HepG2 (cell line): ENCODE measurements at regions not wholly inside any gene's neighbourhood (a gene's known extent, or its start where the extent isn't known, plus 50 kb on each side); places are given as distances from the start of the nearest gene placed in this dataset.

ENCODE experiments used
- ATAC-seq: fragments of 200-7000 bp; cut with Tn5 transposase; 3 replicates; pipeline ENCODE4 v1.9.1; 2020; ENCODE audit warnings: mild to moderate bottlenecking, moderate library complexity
- BruUV-seq: library from RNA; stranded (reverse); fragments of 400-500 nt; replicated peaks from 2 replicates; lab custom pipeline; 2021; lab: Mats Ljungman, UMichigan
- CTCF ChIA-PET: fragments of 300-600 bp; formaldehyde crosslinking; extraction: SDS; loops from one replicate; lab custom pipeline; 2021; ENCODE audit warnings: low total read pairs, inconsistent platforms, low intra/inter-chr PET ratio; lab: Yijun Ruan, JAX
- POLR2A ChIA-PET: fragments of 350-600 bp; sonication (Branson Sonifier 250); formaldehyde crosslinking; loops from one replicate; lab custom pipeline; 2020; ENCODE audit warnings: antibody characterized with exemption, inconsistent platforms; lab: Yijun Ruan, JAX
- DNase-seq: peaks from one replicate; pipeline ENCODE4 v3.0.0-alpha.2; 2015; ENCODE audit warnings: low spot score
- FAIRE-seq: peaks from 3 replicates; lab custom pipeline; 2011; peaks lifted over from hg19 to GRCh38; lab: Jason Lieb, UNC
- H2AFZ ChIP-seq: one replicate; pipeline ENCODE4 v1.6.1; 2011; ENCODE audit warnings: low read length, inconsistent platforms
- H3K27ac ChIP-seq: fragments of 300-600 bp; 3 replicates; pipeline ENCODE4 v1.8.0; 2011; ENCODE audit warnings: mixed run types, mild to moderate bottlenecking, mixed read lengths, low read length, inconsistent platforms; ENCODE audit not compliant: insufficient read depth; ENCODE audit errors: extremely low read length
- H3K27me3 ChIP-seq, 2 experiments: fragments of 200-600 bp in 1 of 2; 2 replicates in 1 of 2; 3 replicates in 1 of 2; pipeline versions ENCODE4 v1.6.0 to v1.8.0; 2011; ENCODE audit warnings: low read length in 2 of 2, mild to moderate bottlenecking in 2 of 2, moderate library complexity in 2 of 2, inconsistent platforms in 1 of 2; ENCODE audit not compliant: insufficient read depth in 2 of 2, control insufficient read depth in 1 of 2
- H3K36me3 ChIP-seq, 2 experiments: fragments of 200-600 bp in 1 of 2; replicated peaks in 1 of 2; 2 replicates in 1 of 2; 3 replicates in 1 of 2; pipeline versions ENCODE4 v1.5.1 to v1.8.0; 2011; ENCODE audit warnings: low read length in 2 of 2, inconsistent platforms in 1 of 2; ENCODE audit not compliant: insufficient read depth in 2 of 2, control insufficient read depth in 1 of 2
- H3K4me1 ChIP-seq: 2 replicates; pipeline ENCODE4 v1.5.1; 2012; ENCODE audit warnings: low read length, inconsistent platforms; ENCODE audit not compliant: insufficient read depth
- H3K4me2 ChIP-seq: 2 replicates; pipeline ENCODE4 v1.6.0; 2011; ENCODE audit warnings: low read depth, low read length, inconsistent platforms
- H3K4me3 ChIP-seq, 3 experiments: fragments of 200-600 bp in 1 of 3; sonication (generic), shearing (Covaris generic) in 1 of 3; replicated peaks in 1 of 3; 2 replicates each; pipeline ENCODE4 v1.5.1; 2011 to 2016; ENCODE audit warnings: low read length in 3 of 3, inconsistent platforms in 2 of 3, low read depth in 2 of 3, mild to moderate bottlenecking in 2 of 3, control low read depth in 1 of 3, mixed read lengths in 1 of 3; ENCODE audit not compliant: insufficient read depth in 1 of 3
- H3K79me2 ChIP-seq: one replicate; pipeline ENCODE4 v1.6.1; 2011; ENCODE audit warnings: low read length, inconsistent platforms; ENCODE audit not compliant: insufficient read depth
- H3K9ac ChIP-seq: 2 replicates; pipeline ENCODE4 v1.6.0; 2011; ENCODE audit warnings: mild to moderate bottlenecking, low read depth, low read length, inconsistent platforms; ENCODE audit not compliant: insufficient read depth
- H3K9me3 ChIP-seq: 2 replicates; pipeline ENCODE4 v1.5.1; 2012; ENCODE audit warnings: mild to moderate bottlenecking, low read length
- H4K20me1 ChIP-seq: 2 replicates; pipeline ENCODE4 v1.6.0; 2011; ENCODE audit warnings: inconsistent platforms, mild to moderate bottlenecking, low read length, moderate library complexity; ENCODE audit not compliant: insufficient read depth
- CCDC6 ChIP-seq: sonication (generic); formaldehyde crosslinking; IDR thresholded peaks from 2 replicates; pipeline ENCODE4 v1.8.1; 2022; ENCODE audit warnings: mild to moderate bottlenecking, missing genetic modification reagents, moderate library complexity
- JUN ChIP-seq: sonication (generic); formaldehyde crosslinking; IDR thresholded peaks from 2 replicates; pipeline ENCODE4 v1.4.0; 2020; ENCODE audit warnings: mild to moderate bottlenecking, missing genetic modification reagents
- MAZ ChIP-seq, 2 experiments: sonication (generic) in 1 of 2; formaldehyde crosslinking in 1 of 2; IDR thresholded peaks; 2 replicates each; pipeline versions ENCODE4 v1.5.0 to v1.6.1; 2012 to 2020; ENCODE audit warnings: low read depth in 2 of 2, mild to moderate bottlenecking in 2 of 2, borderline replicate concordance in 1 of 2, improper control_type of control experiment in 1 of 2, low read length in 1 of 2, missing genetic modification reagents in 1 of 2, moderate library complexity in 1 of 2
- MYC ChIP-seq: sonication (generic); formaldehyde crosslinking; IDR thresholded peaks from 2 replicates; pipeline ENCODE4 v1.9.0; 2021; ENCODE audit warnings: missing genetic modification reagents, borderline replicate concordance
- ONECUT2 ChIP-seq: sonication (generic); formaldehyde crosslinking; IDR thresholded peaks from 2 replicates; pipeline ENCODE4 v1.4.0; 2020; ENCODE audit warnings: missing genetic modification reagents
- ZBTB42 ChIP-seq: sonication (generic); formaldehyde crosslinking; IDR thresholded peaks from 2 replicates; pipeline ENCODE4 v1.5.0; 2020; ENCODE audit warnings: mild to moderate bottlenecking, missing genetic modification reagents
- ZNF121 ChIP-seq: sonication (generic); formaldehyde crosslinking; IDR thresholded peaks from 2 replicates; pipeline ENCODE4 v1.5.0; 2020; ENCODE audit warnings: mild to moderate bottlenecking, missing genetic modification reagents
- ZNF773 ChIP-seq: sonication (generic); formaldehyde crosslinking; IDR thresholded peaks from 2 replicates; pipeline ENCODE4 v1.4.0; 2020; ENCODE audit warnings: missing genetic modification reagents, borderline replicate concordance
- WGBS: methylation state at CpG from one replicate; pipeline ENCODE4 v1.1.6; 2017; ENCODE audit warnings: low lambda C conversion rate; 5-methylcytosine and 5-hydroxymethylcytosine counted together
- in situ Hi-C: cut with HindIII; loops from 2 replicates; pipeline ENCODE4 v1.10.0; 2017; ENCODE audit warnings: low pct_unique_long_range_greater_than_20kb; ENCODE audit not compliant: extremely low pct_ligation_motif_present
- intact Hi-C: fragments of 100-400 bp; cut with micrococcal nuclease; formaldehyde crosslinking; loops from one replicate; pipeline ENCODE4 v1.10.0; 2022; ENCODE audit not compliant: unreplicated experiment
- TF ChIP-seq, protein P1 (sequence below): sonication (generic); formaldehyde crosslinking; IDR thresholded peaks from 2 replicates; pipeline ENCODE4; 2020; ENCODE audit warnings: missing genetic modification reagents, mild to moderate bottlenecking, borderline replicate concordance
- TF ChIP-seq, protein P2 (sequence below): sonication (generic); formaldehyde crosslinking; conservative IDR thresholded peaks from 2 replicates; pipeline ENCODE4 v1.4.0; 2020; ENCODE audit warnings: missing genetic modification reagents

DNA sequence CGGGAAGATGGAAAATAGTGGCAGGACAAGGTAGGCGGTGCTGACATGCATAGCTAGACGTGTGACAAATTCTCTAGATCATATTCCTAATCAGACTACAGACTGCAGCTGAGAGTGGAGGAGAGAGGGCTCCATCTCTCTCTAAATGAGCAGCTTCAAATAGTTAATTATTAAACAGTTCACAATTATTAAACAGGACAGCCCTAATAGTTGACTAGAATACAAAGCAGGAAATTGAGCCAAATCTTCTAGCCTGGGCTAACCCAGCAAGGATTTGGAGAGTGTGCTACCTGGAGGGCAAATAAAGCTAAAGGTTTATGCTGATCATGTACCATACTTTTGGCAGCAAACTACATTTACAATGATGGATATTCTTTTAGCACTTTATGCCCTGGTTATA lies 54.4 kb upstream of the CWC22 start:
- Histone ChIP-seq H3K27me3 (no peaks in the 10 kb centered on the region; a peak in 1 of 5 replicates), H3K27ac (no peak overlapping the region), H3K4me1 (no peaks in the 10 kb centered on the region), H3K9me3 (no peaks in the 10 kb centered on the region), H3K9ac (no peak overlapping the region), H3K4me3 (no peak overlapping the region), H4K20me1 (no peaks in the 10 kb centered on the region), H3K36me3 (no peaks in the 10 kb centered on the region), H3K79me2 (no peaks in the 10 kb centered on the region), H3K4me2 (no peak overlapping the region), H2AFZ (no peak overlapping the region)
- no TSS peak for BruUV-seq
- FAIRE-seq (no peak), ATAC-seq (no peak), DNase-seq (no peak)
- CTCF ChIA-PET, result no interaction called here
- TF ChIP-seq MYC, result no peak
- TF ChIP-seq, protein P1, sequence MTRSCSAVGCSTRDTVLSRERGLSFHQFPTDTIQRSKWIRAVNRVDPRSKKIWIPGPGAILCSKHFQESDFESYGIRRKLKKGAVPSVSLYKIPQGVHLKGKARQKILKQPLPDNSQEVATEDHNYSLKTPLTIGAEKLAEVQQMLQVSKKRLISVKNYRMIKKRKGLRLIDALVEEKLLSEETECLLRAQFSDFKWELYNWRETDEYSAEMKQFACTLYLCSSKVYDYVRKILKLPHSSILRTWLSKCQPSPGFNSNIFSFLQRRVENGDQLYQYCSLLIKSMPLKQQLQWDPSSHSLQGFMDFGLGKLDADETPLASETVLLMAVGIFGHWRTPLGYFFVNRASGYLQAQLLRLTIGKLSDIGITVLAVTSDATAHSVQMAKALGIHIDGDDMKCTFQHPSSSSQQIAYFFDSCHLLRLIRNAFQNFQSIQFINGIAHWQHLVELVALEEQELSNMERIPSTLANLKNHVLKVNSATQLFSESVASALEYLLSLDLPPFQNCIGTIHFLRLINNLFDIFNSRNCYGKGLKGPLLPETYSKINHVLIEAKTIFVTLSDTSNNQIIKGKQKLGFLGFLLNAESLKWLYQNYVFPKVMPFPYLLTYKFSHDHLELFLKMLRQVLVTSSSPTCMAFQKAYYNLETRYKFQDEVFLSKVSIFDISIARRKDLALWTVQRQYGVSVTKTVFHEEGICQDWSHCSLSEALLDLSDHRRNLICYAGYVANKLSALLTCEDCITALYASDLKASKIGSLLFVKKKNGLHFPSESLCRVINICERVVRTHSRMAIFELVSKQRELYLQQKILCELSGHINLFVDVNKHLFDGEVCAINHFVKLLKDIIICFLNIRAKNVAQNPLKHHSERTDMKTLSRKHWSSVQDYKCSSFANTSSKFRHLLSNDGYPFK (CRISPR knock-in tag), result no peak
- no peak for TF ChIP-seq ZBTB42 (CRISPR knock-in tag)
- TF ChIP-seq, protein P2, sequence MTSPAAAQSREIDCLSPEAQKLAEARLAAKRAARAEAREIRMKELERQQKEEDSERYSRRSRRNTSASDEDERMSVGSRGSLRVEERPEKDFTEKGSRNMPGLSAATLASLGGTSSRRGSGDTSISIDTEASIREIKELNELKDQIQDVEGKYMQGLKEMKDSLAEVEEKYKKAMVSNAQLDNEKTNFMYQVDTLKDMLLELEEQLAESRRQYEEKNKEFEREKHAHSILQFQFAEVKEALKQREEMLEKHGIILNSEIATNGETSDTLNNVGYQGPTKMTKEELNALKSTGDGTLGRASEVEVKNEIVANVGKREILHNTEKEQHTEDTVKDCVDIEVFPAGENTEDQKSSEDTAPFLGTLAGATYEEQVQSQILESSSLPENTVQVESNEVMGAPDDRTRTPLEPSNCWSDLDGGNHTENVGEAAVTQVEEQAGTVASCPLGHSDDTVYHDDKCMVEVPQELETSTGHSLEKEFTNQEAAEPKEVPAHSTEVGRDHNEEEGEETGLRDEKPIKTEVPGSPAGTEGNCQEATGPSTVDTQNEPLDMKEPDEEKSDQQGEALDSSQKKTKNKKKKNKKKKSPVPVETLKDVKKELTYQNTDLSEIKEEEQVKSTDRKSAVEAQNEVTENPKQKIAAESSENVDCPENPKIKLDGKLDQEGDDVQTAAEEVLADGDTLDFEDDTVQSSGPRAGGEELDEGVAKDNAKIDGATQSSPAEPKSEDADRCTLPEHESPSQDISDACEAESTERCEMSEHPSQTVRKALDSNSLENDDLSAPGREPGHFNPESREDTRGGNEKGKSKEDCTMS, result no peak
- TF ChIP-seq ZNF773 (CRISPR knock-in tag), result no peak
- no peak for TF ChIP-seq CCDC6 (CRISPR knock-in tag)
- no peak for TF ChIP-seq ZNF121 (CRISPR knock-in tag)
- no peak for TF ChIP-seq MAZ (IDR thresholded peaks at IDR 0.05; ENCODE audit: borderline replicate concordance, low read depth, low read length)
- no peak for TF ChIP-seq MAZ (CRISPR knock-in tag; IDR thresholded peaks at IDR 0.05; ENCODE audit: low read depth)
- TF ChIP-seq ONECUT2 (CRISPR knock-in tag), result no peak
- TF ChIP-seq JUN (CRISPR knock-in tag), result no peak
- in situ Hi-C loops (no loop called here), intact Hi-C loops (no loop called here)
- POLR2A ChIA-PET, result no interaction called here
- 9% methylated on average over 3 of the region's 3 CpGs for WGBS
